ENCODE measurements at regions not wholly inside any gene's neighbourhood (a gene's known extent, or its start where the extent isn't known, plus 50 kb on each side); places are given as distances from the start of the nearest gene placed in this dataset.

DNA sequence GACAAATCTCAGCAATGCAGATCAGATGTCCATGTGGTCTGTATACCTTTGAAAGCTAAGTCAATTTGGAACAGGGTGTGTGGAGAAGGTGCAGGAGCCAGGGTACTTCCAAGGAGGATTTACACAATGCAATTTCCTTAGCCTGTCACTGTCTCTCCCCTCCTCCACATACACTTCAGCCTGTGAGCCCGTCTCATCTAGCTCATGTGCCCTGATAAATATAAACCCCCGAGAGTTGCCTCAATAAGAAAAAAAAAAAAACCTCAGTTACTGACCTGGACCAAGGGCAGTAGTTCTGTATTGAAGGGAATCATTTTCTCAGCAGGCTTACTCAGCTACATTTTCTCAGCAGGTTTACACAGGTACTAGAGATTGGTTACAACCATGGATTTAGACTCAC lies 132.1 kb upstream of the PELI2 start:
- Histone ChIP-seq H3K27me3 (peaks cover 6% of the 10 kb centered on the region), H3K36me3 (no peaks in the 10 kb centered on the region), H3K9me3 (no peaks in the 10 kb centered on the region), H3K4me1 (no peaks in the 10 kb centered on the region), H3K27ac (no peak overlapping the region), H3K4me3 (no peak overlapping the region)
- TF ChIP-seq EP300 (IDR thresholded peaks at IDR 0.05) (no peak), POLR2AphosphoS5 (IDR thresholded peaks at IDR 0.05) (no peak), POLR2A (IDR thresholded peaks at IDR 0.05) (no peak)
- TF ChIP-seq, protein P1, sequence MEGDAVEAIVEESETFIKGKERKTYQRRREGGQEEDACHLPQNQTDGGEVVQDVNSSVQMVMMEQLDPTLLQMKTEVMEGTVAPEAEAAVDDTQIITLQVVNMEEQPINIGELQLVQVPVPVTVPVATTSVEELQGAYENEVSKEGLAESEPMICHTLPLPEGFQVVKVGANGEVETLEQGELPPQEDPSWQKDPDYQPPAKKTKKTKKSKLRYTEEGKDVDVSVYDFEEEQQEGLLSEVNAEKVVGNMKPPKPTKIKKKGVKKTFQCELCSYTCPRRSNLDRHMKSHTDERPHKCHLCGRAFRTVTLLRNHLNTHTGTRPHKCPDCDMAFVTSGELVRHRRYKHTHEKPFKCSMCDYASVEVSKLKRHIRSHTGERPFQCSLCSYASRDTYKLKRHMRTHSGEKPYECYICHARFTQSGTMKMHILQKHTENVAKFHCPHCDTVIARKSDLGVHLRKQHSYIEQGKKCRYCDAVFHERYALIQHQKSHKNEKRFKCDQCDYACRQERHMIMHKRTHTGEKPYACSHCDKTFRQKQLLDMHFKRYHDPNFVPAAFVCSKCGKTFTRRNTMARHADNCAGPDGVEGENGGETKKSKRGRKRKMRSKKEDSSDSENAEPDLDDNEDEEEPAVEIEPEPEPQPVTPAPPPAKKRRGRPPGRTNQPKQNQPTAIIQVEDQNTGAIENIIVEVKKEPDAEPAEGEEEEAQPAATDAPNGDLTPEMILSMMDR (IDR thresholded peaks at IDR 0.05), result no peak
- WGBS, result 67% methylated on average over 2 of the region's 2 CpGs
- DNase-seq (ENCODE audit: low spot score in 2 of 2), result no peak

- no peak for TF ChIP-seq POLR2A (IDR thresholded peaks at IDR 0.05)
- TF ChIP-seq POLR2AphosphoS5 (IDR thresholded peaks at IDR 0.05), result no peak
- TF ChIP-seq EP300 (IDR thresholded peaks at IDR 0.05), result no peak
- TF ChIP-seq, protein P1 (IDR thresholded peaks at IDR 0.05), result no peak
- no peaks in the 10 kb centered on the region for H3K27me3 ChIP-seq
- no peak for DNase-seq (ENCODE audit: low spot score in 2 of 2)
- no peaks in the 10 kb centered on the region for H3K9me3 ChIP-seq
- no peaks in the 10 kb centered on the region for H3K4me1 ChIP-seq
- 79% methylated on average over 3 of the region's 3 CpGs for WGBS
- H3K36me3 ChIP-seq, result no peaks in the 10 kb centered on the region
- H3K4me3 ChIP-seq, result no peak overlapping the region
- H3K27ac ChIP-seq, result no peak overlapping the region
Observed at GRCh38 chr14:56000846-56001245, 117.4 kb upstream of the PELI2 start.

DNA sequence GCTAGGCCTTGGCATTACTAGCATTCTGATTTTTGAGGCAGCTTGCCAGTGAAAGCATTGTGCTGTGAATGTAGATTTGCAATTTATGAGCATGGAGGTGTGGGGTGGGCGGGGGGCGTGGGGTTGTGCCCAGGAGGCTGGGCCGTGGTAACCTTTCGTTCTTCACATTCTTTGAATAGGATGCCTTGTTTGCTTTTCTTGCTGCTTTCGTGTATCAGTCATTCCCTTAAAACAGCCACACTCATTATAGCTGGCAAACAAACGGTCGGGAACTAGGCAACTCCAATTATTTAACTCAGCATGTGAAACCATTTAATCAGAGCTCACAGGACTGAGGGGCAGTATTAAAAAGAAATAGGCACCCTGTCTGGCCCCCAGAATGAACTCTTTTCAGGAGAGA lies 115.9 kb upstream of the PELI2 start:
- no peak overlapping the region for H3K27ac ChIP-seq
- H3K4me3 ChIP-seq, result no peak overlapping the region
- H3K9me3 ChIP-seq, result no peaks in the 10 kb centered on the region
- H3K27me3 ChIP-seq, result no peaks in the 10 kb centered on the region
- no peak for DNase-seq (ENCODE audit: low spot score in 2 of 2)
- TF ChIP-seq POLR2AphosphoS5 (IDR thresholded peaks at IDR 0.05) (no peak), EP300 (IDR thresholded peaks at IDR 0.05) (no peak), POLR2A (IDR thresholded peaks at IDR 0.05) (no peak)
- TF ChIP-seq, protein P1 (IDR thresholded peaks at IDR 0.05), result no peak
- no peaks in the 10 kb centered on the region for H3K36me3 ChIP-seq
- H3K4me1 ChIP-seq, result no peaks in the 10 kb centered on the region
- 62% methylated on average over 7 of the region's 7 CpGs for WGBS

- DNase-seq (ENCODE audit: low spot score in 2 of 2), result no peak
- Histone ChIP-seq H3K27ac (no peak overlapping the region), H3K27me3 (no peaks in the 10 kb centered on the region), H3K4me3 (no peak overlapping the region), H3K4me1 (no peaks in the 10 kb centered on the region), H3K9me3 (no peaks in the 10 kb centered on the region), H3K36me3 (no peaks in the 10 kb centered on the region)
- 87% methylated on average over 11 of the region's 11 CpGs for whole genome bisulfite sequencing
- TF ChIP-seq POLR2AphosphoS5 (IDR thresholded peaks at IDR 0.05) (no peak), EP300 (IDR thresholded peaks at IDR 0.05) (no peak), POLR2A (IDR thresholded peaks at IDR 0.05) (no peak)
- TF ChIP-seq, protein P1 (IDR thresholded peaks at IDR 0.05), result no peak
Observed at GRCh38 chr14:56002876-56003625, 115.2 kb upstream of the PELI2 start.

- no peaks in the 10 kb centered on the region for H3K36me3 ChIP-seq
- no peak for DNase-seq (ENCODE audit: low spot score in 2 of 2)
- peak overlapping the region; percentile 76 for H3K27ac ChIP-seq
- TF ChIP-seq, protein P1 (IDR thresholded peaks at IDR 0.05), result no peak
- TF ChIP-seq EP300 (IDR thresholded peaks at IDR 0.05) (no peak), POLR2A (IDR thresholded peaks at IDR 0.05) (no peak), POLR2AphosphoS5 (IDR thresholded peaks at IDR 0.05) (no peak)
- H3K4me3 ChIP-seq, result peak overlapping the region; percentile 20
- WGBS, result 45% methylated on average over 3 of the region's 3 CpGs
- H3K4me1 ChIP-seq, result no peaks in the 10 kb centered on the region
- no peaks in the 10 kb centered on the region for H3K27me3 ChIP-seq
- H3K9me3 ChIP-seq, result no peaks in the 10 kb centered on the region
Observed at GRCh38 chr14:56004323-56004722, 113.9 kb upstream of the PELI2 start.
